Neural progenitor cell (in vitro differentiated cells): ENCODE measurements at regions not wholly inside any gene's neighbourhood (a gene's known extent, or its start where the extent isn't known, plus 50 kb on each side); places are given as distances from the start of the nearest gene placed in this dataset.

ENCODE experiments used
- CTCF ChIP-seq: fragments of 200-600 bp; sonication (generic); IDR thresholded peaks from 2 replicates; pipeline ENCODE4 v1.5.1; 2017; ENCODE audit warnings: antibody characterized with exemption, mild to moderate bottlenecking
- EZH2 ChIP-seq: fragments of 200-600 bp; sonication (generic); IDR thresholded peaks from 2 replicates; pipeline ENCODE4 v1.6.1; 2017; ENCODE audit warnings: antibody characterized with exemption, mild to moderate bottlenecking, moderate library complexity

- TF ChIP-seq CTCF (no peak), EZH2 (no peak)
Measured at GRCh38 chrX:39853417-39854030, 244.2 kb downstream of the BCOR start.
